CD14-positive monocyte (primary cell): ENCODE measurements at regions not wholly inside any gene's neighbourhood (a gene's known extent, or its start where the extent isn't known, plus 50 kb on each side); places are given as distances from the start of the nearest gene placed in this dataset.

Experiments used
- DNase-seq, 3 donors: peaks; one replicate each; pipeline ENCODE4 v3.0.0-alpha.2; 2011 to 2022
- H2AFZ ChIP-seq: 2 replicates; pipeline ENCODE4 v1.6.0; 2012; ENCODE audit warnings: mild to moderate bottlenecking, low read depth, low read length, inconsistent platforms; ENCODE audit not compliant: insufficient read depth, poor library complexity, severe bottlenecking
- H3K27ac ChIP-seq, 2 donors: 1 replicate in 1 of 2; 2 replicates in 1 of 2; pipeline ENCODE4 v1.5.1; 2012 to 2013; ENCODE audit warnings: low read length in 2 of 2, control low read depth in 1 of 2, inconsistent platforms in 1 of 2, low read depth in 1 of 2, mild to moderate bottlenecking in 1 of 2
- H3K27me3 ChIP-seq, 2 donors: one replicate each; pipeline versions ENCODE4 v1.6.0 to v1.6.1; 2011 to 2013; ENCODE audit warnings: low read length in 2 of 2; ENCODE audit not compliant: control insufficient read depth in 2 of 2, insufficient read depth in 2 of 2
- H3K36me3 ChIP-seq, 2 donors: replicated peaks in 1 of 2; 1 replicate in 1 of 2; 2 replicates in 1 of 2; pipeline versions ENCODE4 v1.5.1 to v1.6.1; 2012 to 2013; ENCODE audit warnings: low read length in 2 of 2, control low read depth in 1 of 2, inconsistent platforms in 1 of 2, mild to moderate bottlenecking in 1 of 2; ENCODE audit not compliant: insufficient read depth in 2 of 2, control insufficient read depth in 1 of 2
- H3K4me1 ChIP-seq, 2 donors: 1 replicate in 1 of 2; 2 replicates in 1 of 2; pipeline versions ENCODE4 v1.5.1 to v1.6.1; 2012 to 2013; ENCODE audit warnings: low read length in 2 of 2, control low read depth in 1 of 2, inconsistent platforms in 1 of 2, mild to moderate bottlenecking in 1 of 2, moderate library complexity in 1 of 2; ENCODE audit not compliant: insufficient read depth in 2 of 2, control insufficient read depth in 1 of 2
- H3K4me2 ChIP-seq: replicated peaks from 2 replicates; pipeline ENCODE3; 2012; ENCODE audit warnings: low read length, moderate library complexity, mild to moderate bottlenecking; ENCODE audit not compliant: poor library complexity, severe bottlenecking; ENCODE audit errors: extremely low read depth
- H3K4me3 ChIP-seq, 3 experiments: fragments of 200-600 bp in 1 of 3; sonication (generic) in 1 of 3; replicated peaks in 1 of 3; 1 replicate in 2 of 3; 2 replicates in 1 of 3; pipeline ENCODE4 v1.5.1; 2011 to 2013; ENCODE audit warnings: low read length in 3 of 3, mild to moderate bottlenecking in 3 of 3, control low read depth in 2 of 3, low read depth in 2 of 3, inconsistent platforms in 1 of 3, moderate library complexity in 1 of 3
- H3K79me2 ChIP-seq: 2 replicates; pipeline ENCODE4 v1.6.0; 2012; ENCODE audit warnings: mild to moderate bottlenecking, control low read depth, inconsistent platforms, low read length, moderate library complexity; ENCODE audit not compliant: insufficient read depth
- H3K9ac ChIP-seq: 2 replicates; pipeline ENCODE4 v1.6.0; 2017; ENCODE audit warnings: low read length, mild to moderate bottlenecking; ENCODE audit not compliant: insufficient read depth, poor library complexity, severe bottlenecking
- H3K9me3 ChIP-seq, 2 donors: replicated peaks in 1 of 2; 1 replicate in 1 of 2; 2 replicates in 1 of 2; pipeline versions ENCODE4 v1.5.1 to v1.6.1; 2012 to 2013; ENCODE audit warnings: low read length in 2 of 2, control low read depth in 1 of 2; ENCODE audit not compliant: control insufficient read depth in 1 of 2, insufficient read depth in 1 of 2
- H4K20me1 ChIP-seq: 2 replicates; pipeline ENCODE4 v1.6.0; 2012; ENCODE audit warnings: mild to moderate bottlenecking, low read length, control low read depth, moderate library complexity; ENCODE audit not compliant: insufficient read depth
- H3K27ac Mint-ChIP-seq, 7 donors: one replicate each; pipeline ENCODE4 v1.8.0; 2020; ENCODE audit warnings: mild to moderate bottlenecking in 7 of 7, mixed read lengths in 7 of 7, moderate library complexity in 6 of 7, inconsistent platforms in 2 of 7
- H3K27me3 Mint-ChIP-seq, 3 donors: one replicate each; pipeline ENCODE4 v1.8.0; 2021 to 2022; ENCODE audit warnings: low read depth in 3 of 3, mild to moderate bottlenecking in 3 of 3, mixed read lengths in 3 of 3, moderate library complexity in 3 of 3, inconsistent platforms in 1 of 3
- H3K36me3 Mint-ChIP-seq, 2 donors: one replicate each; pipeline ENCODE4 v1.8.0; 2020; ENCODE audit warnings: mixed read lengths in 2 of 2, inconsistent platforms in 1 of 2, mild to moderate bottlenecking in 1 of 2
- H3K4me1 Mint-ChIP-seq: one replicate; pipeline ENCODE4 v1.8.0; 2020; ENCODE audit warnings: mild to moderate bottlenecking, mixed read lengths
- H3K4me3 Mint-ChIP-seq, 2 donors: one replicate each; pipeline ENCODE4 v1.8.0; 2020; ENCODE audit warnings: mild to moderate bottlenecking in 2 of 2, mixed read lengths in 2 of 2, moderate library complexity in 1 of 2
- H3K9me3 Mint-ChIP-seq, 7 donors: one replicate each; pipeline ENCODE4 v1.8.0; 2020 to 2022; ENCODE audit warnings: mixed read lengths in 7 of 7, mild to moderate bottlenecking in 6 of 7, moderate library complexity in 6 of 7, inconsistent platforms in 2 of 7
- CTCF ChIP-seq: fragments of 200-600 bp; IDR thresholded peaks from one replicate; pipeline ENCODE4 v1.8.0; 2022; ENCODE audit warnings: antibody characterized with exemption, mild to moderate bottlenecking
- WGBS: methylation state at CpG from one replicate; pipeline ENCODE4 v1.1.5; 2013; ENCODE audit warnings: missing lambda C conversion rate; ENCODE audit not compliant: insufficient coverage; 5-methylcytosine and 5-hydroxymethylcytosine counted together
- intact Hi-C, 2 donors: fragments of 100-400 bp; cut with micrococcal nuclease; formaldehyde crosslinking; loops; one replicate each; pipeline versions ENCODE4 v1.15.0 to v1.15.1; 2023

GRCh38 chrX:10050481-10050880 lies 83.3 kb downstream of the CLDN34 start:
- H3K4me1 Mint-ChIP-seq = peaks cover 5% of the 10 kb centered on the region
- H3K4me2 ChIP-seq = no peak overlapping the region
- no peaks in the 10 kb centered on the region for H3K4me1 ChIP-seq
- peaks cover 0 to 13% (median 3%) of the 10 kb centered on the region in 7 donors for H3K9me3 Mint-ChIP-seq
- no peaks in the 10 kb centered on the region for H3K27me3 ChIP-seq
- no peak overlapping the region for H3K27ac Mint-ChIP-seq
- no peaks in the 10 kb centered on the region for H3K36me3 ChIP-seq
- H3K79me2 ChIP-seq = no peaks in the 10 kb centered on the region
- H3K36me3 Mint-ChIP-seq = no peaks in the 10 kb centered on the region
- intact Hi-C loops = no loop called here
- DNase-seq = no peak
- H4K20me1 ChIP-seq = peaks cover 50% of the 10 kb centered on the region
- H3K27ac ChIP-seq = no peak overlapping the region
- peaks cover 0 to 5% of the 10 kb centered on the region in 2 donors for H3K9me3 ChIP-seq
- no peak overlapping the region for H3K4me3 ChIP-seq
- H3K27me3 Mint-ChIP-seq = peaks cover 0 to 11% (median 2%) of the 10 kb centered on the region in 3 donors
- no peak for TF ChIP-seq CTCF
- WGBS = 100% methylated on average over 3 of the region's 5 CpGs
- H2AFZ ChIP-seq = no peak overlapping the region
- H3K4me3 Mint-ChIP-seq = no peak overlapping the region
- no peak overlapping the region for H3K9ac ChIP-seq

- no peak for DNase-seq
- Histone ChIP-seq H3K79me2 (no peaks in the 10 kb centered on the region), H3K9ac (no peak overlapping the region), H4K20me1 (peaks cover 40% of the 10 kb centered on the region), H3K36me3 (no peaks in the 10 kb centered on the region), H2AFZ (no peak overlapping the region), H3K9me3 (peaks cover 0 to 5% of the 10 kb centered on the region in 2 donors), H3K27me3 (no peaks in the 10 kb centered on the region), H3K4me1 (no peaks in the 10 kb centered on the region), H3K4me2 (no peak overlapping the region), H3K27ac (no peak overlapping the region), H3K4me3 (no peak overlapping the region)
- Mint-ChIP-seq H3K36me3 (no peaks in the 10 kb centered on the region), H3K9me3 (peaks cover 0 to 16% (median 3%) of the 10 kb centered on the region in 7 donors), H3K4me3 (no peak overlapping the region), H3K4me1 (peaks cover 5% of the 10 kb centered on the region), H3K27me3 (peaks cover 0 to 11% (median 2%) of the 10 kb centered on the region in 3 donors), H3K27ac (no peak overlapping the region)
- intact Hi-C loops = no loop called here
- TF ChIP-seq CTCF = no peak
- WGBS = no CpG with 5 or more reads among the region's 5 CpGs
Observed at GRCh38 chrX:10051866-10052480, 84.8 kb downstream of the CLDN34 start.
